ENCODE measurements at regions not wholly inside any gene's neighbourhood (a gene's known extent, or its start where the extent isn't known, plus 50 kb on each side); places are given as distances from the start of the nearest gene placed in this dataset.

DNA sequence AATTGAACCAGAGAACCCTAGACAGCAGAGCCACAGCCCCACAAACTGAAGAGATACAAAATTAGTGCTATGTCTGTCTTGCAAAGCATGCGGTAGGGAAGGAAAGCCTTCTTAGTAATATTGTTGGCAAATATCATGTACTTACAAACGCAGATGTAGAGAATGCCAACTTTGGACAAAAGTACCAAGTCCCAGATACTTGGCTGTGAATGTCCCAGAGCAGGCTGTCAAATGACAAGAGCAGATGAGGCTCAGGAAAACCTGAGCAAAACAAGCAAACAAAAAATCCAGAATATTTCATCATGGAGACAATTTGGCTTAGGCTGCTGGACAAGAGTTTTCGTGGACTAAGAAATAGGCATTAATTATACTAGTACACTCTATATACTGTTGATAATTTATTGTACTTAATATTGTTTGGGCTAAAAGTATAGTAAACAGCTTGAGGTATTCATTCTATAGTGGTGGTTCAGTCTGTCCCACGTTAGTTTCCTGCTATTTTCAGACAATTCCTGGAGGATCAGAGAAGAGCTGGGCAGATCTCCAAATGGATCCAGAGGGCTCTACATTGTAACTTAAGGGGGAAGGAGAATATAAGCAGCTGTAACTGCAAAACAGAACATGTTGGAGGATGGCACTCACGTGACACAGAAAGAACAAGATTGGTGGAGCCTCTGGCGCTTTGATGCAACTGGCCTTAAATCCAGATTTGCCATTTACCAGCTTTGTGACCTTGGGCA, 329.8 kb downstream of the ATP23 start:
- DNase-seq (ENCODE audit: extremely low spot score, unreplicated experiment), result no peak
- peaks cover 7% of the 10 kb centered on the region for H3K4me1 Mint-ChIP-seq (ENCODE audit: unreplicated experiment)
- H3K9me3 Mint-ChIP-seq, result no peaks in the 10 kb centered on the region
- H3K4me3 Mint-ChIP-seq, result no peak overlapping the region
- TF ChIP-seq, protein P1, sequence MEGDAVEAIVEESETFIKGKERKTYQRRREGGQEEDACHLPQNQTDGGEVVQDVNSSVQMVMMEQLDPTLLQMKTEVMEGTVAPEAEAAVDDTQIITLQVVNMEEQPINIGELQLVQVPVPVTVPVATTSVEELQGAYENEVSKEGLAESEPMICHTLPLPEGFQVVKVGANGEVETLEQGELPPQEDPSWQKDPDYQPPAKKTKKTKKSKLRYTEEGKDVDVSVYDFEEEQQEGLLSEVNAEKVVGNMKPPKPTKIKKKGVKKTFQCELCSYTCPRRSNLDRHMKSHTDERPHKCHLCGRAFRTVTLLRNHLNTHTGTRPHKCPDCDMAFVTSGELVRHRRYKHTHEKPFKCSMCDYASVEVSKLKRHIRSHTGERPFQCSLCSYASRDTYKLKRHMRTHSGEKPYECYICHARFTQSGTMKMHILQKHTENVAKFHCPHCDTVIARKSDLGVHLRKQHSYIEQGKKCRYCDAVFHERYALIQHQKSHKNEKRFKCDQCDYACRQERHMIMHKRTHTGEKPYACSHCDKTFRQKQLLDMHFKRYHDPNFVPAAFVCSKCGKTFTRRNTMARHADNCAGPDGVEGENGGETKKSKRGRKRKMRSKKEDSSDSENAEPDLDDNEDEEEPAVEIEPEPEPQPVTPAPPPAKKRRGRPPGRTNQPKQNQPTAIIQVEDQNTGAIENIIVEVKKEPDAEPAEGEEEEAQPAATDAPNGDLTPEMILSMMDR (conservative IDR thresholded peaks at IDR 0.05), result no peak
- H3K36me3 Mint-ChIP-seq, result no peaks in the 10 kb centered on the region
- peaks cover 9% of the 10 kb centered on the region for H3K27me3 Mint-ChIP-seq
- no peak overlapping the region for H3K27ac Mint-ChIP-seq

DNA sequence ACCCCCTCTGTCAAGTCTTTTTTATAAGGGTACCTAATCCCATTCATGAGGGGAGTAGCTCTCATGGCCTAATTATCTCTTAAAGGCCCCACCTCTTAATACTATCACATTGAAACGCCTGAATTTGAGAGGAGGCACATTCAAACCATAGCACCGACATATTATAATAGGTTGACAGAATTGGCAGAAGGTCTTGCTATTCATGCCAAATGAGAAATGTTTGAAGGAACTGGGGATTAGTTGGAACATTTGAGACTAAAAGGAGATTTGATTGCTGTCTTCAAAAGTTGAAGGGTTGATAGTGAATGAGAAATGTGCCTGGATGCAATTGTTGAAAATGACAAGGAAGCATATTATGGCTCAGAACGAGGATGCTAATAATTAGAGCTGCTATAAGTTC, 331.1 kb downstream of the ATP23 start:
- Mint-ChIP-seq H3K4me1 (ENCODE audit: unreplicated experiment) (peaks cover 7% of the 10 kb centered on the region), H3K36me3 (no peaks in the 10 kb centered on the region), H3K4me3 (no peak overlapping the region), H3K9me3 (no peaks in the 10 kb centered on the region), H3K27me3 (peaks cover 7% of the 10 kb centered on the region), H3K27ac (no peak overlapping the region)
- TF ChIP-seq, protein P1 (conservative IDR thresholded peaks at IDR 0.05), result no peak
- DNase-seq (ENCODE audit: extremely low spot score, unreplicated experiment), result no peak

DNA sequence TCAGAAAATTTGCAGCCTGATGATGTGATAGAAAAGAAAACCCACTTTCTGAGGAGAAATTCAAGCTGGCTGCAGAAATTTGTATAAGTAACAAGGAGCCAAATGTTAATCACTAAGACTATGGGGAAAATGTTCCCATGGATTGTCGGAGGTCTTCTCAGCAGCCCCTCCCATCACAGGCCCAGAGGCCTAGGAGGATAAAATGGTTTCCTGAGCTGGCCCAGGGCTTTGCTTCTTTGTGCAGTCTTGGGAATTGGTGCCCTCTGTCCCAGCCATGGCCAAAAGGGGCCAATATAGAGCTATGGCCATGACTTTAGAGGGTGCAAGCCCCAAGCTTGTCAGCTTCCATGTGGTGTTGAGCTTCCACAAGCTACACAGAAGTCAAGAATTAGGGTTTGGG, 335.9 kb downstream of the ATP23 start:
- H3K27ac Mint-ChIP-seq, result no peak overlapping the region

DNA sequence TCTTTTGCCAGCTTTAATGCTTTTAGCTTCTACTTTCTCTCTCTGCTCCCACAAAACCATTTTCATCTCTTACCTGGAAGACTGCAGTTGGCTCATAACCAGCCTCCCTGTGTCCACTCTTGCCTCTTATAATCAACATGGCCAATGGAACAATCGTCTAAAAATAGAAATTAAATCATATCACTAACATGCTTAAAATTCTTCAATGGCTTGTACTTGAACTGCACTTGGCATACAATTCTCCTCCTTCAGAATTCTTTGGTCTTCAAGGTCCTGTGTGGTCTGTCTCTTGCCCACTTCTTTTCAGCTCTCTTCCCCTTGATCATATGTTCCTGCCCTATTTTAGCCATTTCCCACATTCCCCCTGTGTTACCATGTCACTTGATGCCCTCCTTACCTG, 342.2 kb downstream of the ATP23 start:
- H3K9me3 Mint-ChIP-seq, result peaks cover 9% of the 10 kb centered on the region
- DNase-seq (ENCODE audit: extremely low spot score, unreplicated experiment), result no peak
- no peak overlapping the region for H3K4me3 Mint-ChIP-seq
- H3K27me3 Mint-ChIP-seq, result no peaks in the 10 kb centered on the region
- H3K27ac Mint-ChIP-seq, result no peak overlapping the region
- peaks cover 5% of the 10 kb centered on the region for H3K4me1 Mint-ChIP-seq (ENCODE audit: unreplicated experiment)
- TF ChIP-seq, protein P1 (conservative IDR thresholded peaks at IDR 0.05), result no peak
- H3K36me3 Mint-ChIP-seq, result no peaks in the 10 kb centered on the region

More for the DNA sequence above, 335.9 kb downstream of the ATP23 start:
- no peak overlapping the region for H3K4me3 Mint-ChIP-seq
- no peaks in the 10 kb centered on the region for H3K4me1 Mint-ChIP-seq (ENCODE audit: unreplicated experiment)
- DNase-seq (ENCODE audit: extremely low spot score, unreplicated experiment), result no peak
- TF ChIP-seq, protein P1 (conservative IDR thresholded peaks at IDR 0.05), result no peak
- no peaks in the 10 kb centered on the region for H3K36me3 Mint-ChIP-seq
- no peaks in the 10 kb centered on the region for H3K27me3 Mint-ChIP-seq
- peaks cover 13% of the 10 kb centered on the region for H3K9me3 Mint-ChIP-seq

DNA sequence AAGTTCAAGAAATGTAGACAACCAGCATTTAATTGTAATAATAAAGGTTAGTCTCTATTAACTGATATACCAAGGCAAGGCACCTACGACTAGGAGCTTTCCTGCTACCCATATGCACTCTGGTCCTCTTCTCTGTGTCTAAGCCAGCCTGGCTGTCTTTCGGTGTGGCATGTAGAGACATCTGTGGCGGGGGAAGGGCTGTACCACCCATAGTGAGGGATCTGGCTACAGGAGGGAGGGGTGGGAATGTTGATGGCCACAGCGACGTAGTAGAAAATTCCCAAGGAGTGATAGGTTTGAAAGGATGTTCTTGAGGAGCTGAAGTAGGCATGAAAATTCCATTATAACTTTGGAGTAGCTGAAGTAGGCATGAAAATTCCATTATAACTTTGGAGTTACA, 344.2 kb downstream of the ATP23 start:
- Mint-ChIP-seq H3K27me3 (no peaks in the 10 kb centered on the region), H3K4me3 (no peak overlapping the region), H3K9me3 (peaks cover 4% of the 10 kb centered on the region), H3K27ac (no peak overlapping the region), H3K36me3 (no peaks in the 10 kb centered on the region), H3K4me1 (ENCODE audit: unreplicated experiment) (peaks cover 5% of the 10 kb centered on the region)
- DNase-seq (ENCODE audit: extremely low spot score, unreplicated experiment), result no peak
- TF ChIP-seq, protein P1 (conservative IDR thresholded peaks at IDR 0.05), result no peak

All from type B pancreatic cell (in vitro differentiated cells).